DND-41 (cell line): ENCODE measurements at regions not wholly inside any gene's neighbourhood (a gene's known extent, or its start where the extent isn't known, plus 50 kb on each side); places are given as distances from the start of the nearest gene placed in this dataset.

Experiments
- EZH2 ChIP-seq: IDR thresholded peaks from 3 replicates; pipeline ENCODE4 v1.6.1; 2012; ENCODE audit warnings: borderline replicate concordance, low read depth, mild to moderate bottlenecking, moderate library complexity, low read length, inconsistent platforms; ENCODE audit not compliant: severe bottlenecking
- TF ChIP-seq, protein P1 (sequence below): IDR thresholded peaks from 2 replicates; pipeline ENCODE4 v1.5.1; 2012; ENCODE audit warnings: borderline replicate concordance, low read length, moderate library complexity, mild to moderate bottlenecking; ENCODE audit not compliant: poor library complexity, severe bottlenecking; ENCODE audit errors: extremely low read depth

DNA sequence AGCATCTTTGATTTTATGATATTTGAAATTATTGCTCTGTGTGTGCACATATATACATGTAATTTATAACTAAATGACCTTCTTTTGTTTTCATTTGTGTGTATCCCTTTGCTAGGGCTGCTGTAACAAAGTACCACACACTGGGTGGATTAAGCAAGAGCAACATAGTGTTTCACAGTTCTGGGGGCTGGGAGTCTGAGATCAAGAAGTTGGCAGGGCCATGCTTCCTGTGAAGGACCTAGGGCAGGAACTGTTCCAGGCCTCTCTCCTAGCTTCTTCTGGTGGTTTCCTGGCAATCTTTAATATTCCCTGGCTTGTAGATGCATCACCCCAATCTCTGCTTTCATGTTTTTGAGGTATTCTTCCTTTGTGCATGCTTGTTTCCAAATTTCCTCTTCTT, 1043.9 kb downstream of the TSN start:
- TF ChIP-seq, protein P1, sequence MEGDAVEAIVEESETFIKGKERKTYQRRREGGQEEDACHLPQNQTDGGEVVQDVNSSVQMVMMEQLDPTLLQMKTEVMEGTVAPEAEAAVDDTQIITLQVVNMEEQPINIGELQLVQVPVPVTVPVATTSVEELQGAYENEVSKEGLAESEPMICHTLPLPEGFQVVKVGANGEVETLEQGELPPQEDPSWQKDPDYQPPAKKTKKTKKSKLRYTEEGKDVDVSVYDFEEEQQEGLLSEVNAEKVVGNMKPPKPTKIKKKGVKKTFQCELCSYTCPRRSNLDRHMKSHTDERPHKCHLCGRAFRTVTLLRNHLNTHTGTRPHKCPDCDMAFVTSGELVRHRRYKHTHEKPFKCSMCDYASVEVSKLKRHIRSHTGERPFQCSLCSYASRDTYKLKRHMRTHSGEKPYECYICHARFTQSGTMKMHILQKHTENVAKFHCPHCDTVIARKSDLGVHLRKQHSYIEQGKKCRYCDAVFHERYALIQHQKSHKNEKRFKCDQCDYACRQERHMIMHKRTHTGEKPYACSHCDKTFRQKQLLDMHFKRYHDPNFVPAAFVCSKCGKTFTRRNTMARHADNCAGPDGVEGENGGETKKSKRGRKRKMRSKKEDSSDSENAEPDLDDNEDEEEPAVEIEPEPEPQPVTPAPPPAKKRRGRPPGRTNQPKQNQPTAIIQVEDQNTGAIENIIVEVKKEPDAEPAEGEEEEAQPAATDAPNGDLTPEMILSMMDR, result no peak
- no peak for TF ChIP-seq EZH2
